Nephron progenitor cell (in vitro differentiated cells): ENCODE measurements at regions not wholly inside any gene's neighbourhood (a gene's known extent, or its start where the extent isn't known, plus 50 kb on each side); places are given as distances from the start of the nearest gene placed in this dataset.
A peak's percentile ranks its signal among the peaks of the same experiment; 100 is the strongest.

Source experiments
- DNase-seq: peaks from one replicate; pipeline ENCODE4 v3.0.0; 2021
- H3K27ac Mint-ChIP-seq: 2 replicates; pipeline ENCODE4 v1.8.0; 2021; ENCODE audit warnings: mild to moderate bottlenecking, moderate library complexity, mixed read lengths
- H3K27me3 Mint-ChIP-seq: 2 replicates; pipeline ENCODE4 v1.8.0; 2021; ENCODE audit warnings: mild to moderate bottlenecking, low read depth, mixed read lengths; ENCODE audit not compliant: poor library complexity
- H3K36me3 Mint-ChIP-seq: 2 replicates; pipeline ENCODE4 v1.8.0; 2021; ENCODE audit warnings: low read depth, mixed read lengths
- H3K4me1 Mint-ChIP-seq: 2 replicates; pipeline ENCODE4 v1.8.0; 2021; ENCODE audit warnings: mixed read lengths
- H3K4me3 Mint-ChIP-seq: 2 replicates; pipeline ENCODE4 v1.8.0; 2021; ENCODE audit warnings: mild to moderate bottlenecking, moderate library complexity, mixed read lengths
- H3K9me3 Mint-ChIP-seq: 2 replicates; pipeline ENCODE4 v1.8.0; 2021; ENCODE audit warnings: mild to moderate bottlenecking, moderate library complexity, mixed read lengths
- TF ChIP-seq, protein P1 (sequence below): fragments of 200-600 bp; sonication (generic); IDR thresholded peaks from 2 replicates; pipeline ENCODE4 v1.5.0; 2021; ENCODE audit warnings: antibody characterized with exemption

DNA sequence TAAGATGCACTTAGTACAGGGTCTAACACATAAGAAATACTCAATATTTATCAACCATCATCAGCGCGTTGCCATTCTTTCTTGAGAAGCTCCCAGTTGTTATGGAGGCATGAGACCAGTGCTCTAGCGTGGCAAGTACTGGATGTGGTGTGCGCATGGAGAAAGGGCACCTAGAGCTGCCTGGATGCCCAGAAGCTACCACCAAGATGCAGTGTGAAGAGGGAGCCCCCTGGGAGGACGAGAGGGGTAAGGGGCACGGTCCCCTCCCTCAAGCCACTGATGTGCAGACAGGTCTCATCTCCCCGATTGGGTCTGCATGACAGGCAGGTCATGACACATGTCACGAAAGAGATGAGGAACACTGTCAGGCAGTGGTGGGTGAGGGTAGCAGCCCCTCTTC lies 127.7 kb upstream of the CXCL14 start:
- TF ChIP-seq, protein P1, sequence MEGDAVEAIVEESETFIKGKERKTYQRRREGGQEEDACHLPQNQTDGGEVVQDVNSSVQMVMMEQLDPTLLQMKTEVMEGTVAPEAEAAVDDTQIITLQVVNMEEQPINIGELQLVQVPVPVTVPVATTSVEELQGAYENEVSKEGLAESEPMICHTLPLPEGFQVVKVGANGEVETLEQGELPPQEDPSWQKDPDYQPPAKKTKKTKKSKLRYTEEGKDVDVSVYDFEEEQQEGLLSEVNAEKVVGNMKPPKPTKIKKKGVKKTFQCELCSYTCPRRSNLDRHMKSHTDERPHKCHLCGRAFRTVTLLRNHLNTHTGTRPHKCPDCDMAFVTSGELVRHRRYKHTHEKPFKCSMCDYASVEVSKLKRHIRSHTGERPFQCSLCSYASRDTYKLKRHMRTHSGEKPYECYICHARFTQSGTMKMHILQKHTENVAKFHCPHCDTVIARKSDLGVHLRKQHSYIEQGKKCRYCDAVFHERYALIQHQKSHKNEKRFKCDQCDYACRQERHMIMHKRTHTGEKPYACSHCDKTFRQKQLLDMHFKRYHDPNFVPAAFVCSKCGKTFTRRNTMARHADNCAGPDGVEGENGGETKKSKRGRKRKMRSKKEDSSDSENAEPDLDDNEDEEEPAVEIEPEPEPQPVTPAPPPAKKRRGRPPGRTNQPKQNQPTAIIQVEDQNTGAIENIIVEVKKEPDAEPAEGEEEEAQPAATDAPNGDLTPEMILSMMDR, result no peak
- no peaks in the 10 kb centered on the region for H3K36me3 Mint-ChIP-seq
- H3K4me1 Mint-ChIP-seq, result peaks cover 41% of the 10 kb centered on the region
- no peak overlapping the region for H3K4me3 Mint-ChIP-seq
- peaks cover 2% of the 10 kb centered on the region for H3K27me3 Mint-ChIP-seq
- no peak for DNase-seq
- no peak overlapping the region for H3K27ac Mint-ChIP-seq
- H3K9me3 Mint-ChIP-seq, result no peaks in the 10 kb centered on the region

DNA sequence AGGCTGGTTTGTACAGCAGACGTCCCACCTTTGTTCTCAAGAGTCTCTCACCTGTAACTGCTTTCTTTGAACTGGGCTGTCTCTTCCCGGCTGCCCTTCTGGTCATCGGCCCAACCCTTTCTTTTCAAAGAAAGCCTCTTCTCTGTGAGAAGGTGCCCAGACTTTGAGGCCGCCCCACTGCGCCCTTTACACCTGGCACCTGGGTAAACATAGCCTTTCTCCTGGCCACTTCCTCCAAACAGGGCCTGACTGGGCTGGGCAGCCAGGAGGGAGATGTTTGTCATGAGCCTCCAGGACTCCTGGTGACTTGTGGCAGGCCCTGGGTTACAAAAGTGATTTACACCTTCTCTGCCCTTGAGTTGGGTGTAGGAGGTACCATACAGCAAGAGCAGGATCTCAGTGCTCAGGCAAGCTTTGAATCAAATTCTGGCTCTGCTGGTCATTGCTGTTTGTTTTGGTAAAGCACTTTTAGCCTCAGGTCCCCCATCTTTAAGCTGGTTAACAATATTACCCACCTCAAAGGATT lies 127.2 kb upstream of the CXCL14 start:
- Mint-ChIP-seq H3K36me3 (no peaks in the 10 kb centered on the region), H3K9me3 (no peaks in the 10 kb centered on the region), H3K27ac (no peak overlapping the region), H3K27me3 (peaks cover 2% of the 10 kb centered on the region), H3K4me1 (peaks cover 45% of the 10 kb centered on the region), H3K4me3 (no peak overlapping the region)
- TF ChIP-seq, protein P1, result no peak
- DNase-seq, result no peak

DNA sequence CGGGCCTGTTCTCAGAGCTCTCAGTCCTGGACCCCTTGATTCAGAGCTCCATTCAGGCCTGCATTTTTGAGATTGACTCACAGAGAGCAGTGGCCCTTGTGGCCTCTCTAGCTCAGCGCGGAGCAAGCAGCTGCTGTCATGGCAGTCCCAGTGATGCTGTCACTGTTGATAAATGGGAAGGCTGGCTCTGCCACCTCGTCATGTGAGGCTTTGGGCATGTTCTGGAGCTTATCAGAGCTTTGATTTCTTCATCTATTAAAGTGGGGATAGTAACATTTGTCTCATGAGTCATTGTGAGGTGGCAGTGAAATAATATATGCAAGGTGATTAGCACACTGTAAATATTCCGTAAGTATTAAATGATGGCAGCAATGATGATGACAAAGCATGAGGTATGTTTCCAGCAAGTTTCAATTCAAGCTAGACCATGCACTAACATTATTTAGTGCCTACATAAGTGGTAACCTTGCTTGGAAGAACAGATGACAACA lies 126.4 kb upstream of the CXCL14 start:
- H3K36me3 Mint-ChIP-seq, result no peaks in the 10 kb centered on the region
- DNase-seq, result no peak
- TF ChIP-seq, protein P1, result no peak
- no peaks in the 10 kb centered on the region for H3K9me3 Mint-ChIP-seq
- H3K4me1 Mint-ChIP-seq, result peaks cover 43% of the 10 kb centered on the region
- no peak overlapping the region for H3K4me3 Mint-ChIP-seq
- peaks cover 2% of the 10 kb centered on the region for H3K27me3 Mint-ChIP-seq
- peak overlapping the region; percentile 22 for H3K27ac Mint-ChIP-seq

DNA sequence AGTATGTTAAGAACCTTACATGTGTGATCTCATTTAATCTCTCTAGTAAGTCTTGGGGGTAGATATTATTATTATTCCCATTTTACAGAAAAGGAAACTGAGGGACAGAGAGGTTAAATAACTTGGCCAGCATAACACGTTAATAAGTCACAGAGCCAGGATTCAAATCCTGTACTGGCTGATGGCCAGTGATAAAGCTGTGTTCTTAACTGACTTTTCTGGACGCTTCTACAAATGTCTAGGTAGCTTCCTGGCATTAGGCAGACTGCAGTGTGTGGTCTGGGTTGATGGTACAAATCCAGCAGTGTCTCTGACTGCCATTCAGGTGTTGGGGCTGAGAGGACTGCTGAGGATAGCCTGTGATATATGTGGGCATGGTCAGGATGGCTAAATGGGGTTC lies 125.8 kb upstream of the CXCL14 start:
- Mint-ChIP-seq H3K27ac (no peak overlapping the region), H3K9me3 (no peaks in the 10 kb centered on the region)
- DNase-seq, result no peak

DNA sequence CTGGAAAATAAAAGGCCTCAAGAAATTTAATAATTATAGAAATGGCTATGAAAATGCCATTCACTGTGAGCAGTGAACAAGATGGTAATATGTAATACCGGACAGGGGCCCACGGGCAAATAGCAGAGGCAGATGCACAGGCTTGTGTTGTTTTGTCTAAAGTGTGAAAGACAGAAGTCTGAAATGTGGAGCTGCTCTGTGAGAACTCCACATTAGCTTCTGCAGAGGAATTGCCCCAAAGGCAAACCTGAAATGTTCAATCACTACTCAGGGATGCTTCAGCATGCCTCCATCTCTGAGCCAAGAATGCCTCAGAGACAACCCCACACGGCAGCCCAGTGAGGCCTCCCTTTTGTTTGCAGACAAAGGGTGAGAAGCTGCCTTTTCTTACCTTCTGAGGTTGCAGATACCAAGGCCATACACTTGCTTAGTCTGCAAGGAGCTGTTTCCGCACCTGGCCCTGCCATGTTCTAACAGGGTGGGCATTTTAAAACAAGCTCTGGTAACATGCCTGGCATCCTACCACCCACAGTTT lies 124.3 kb upstream of the CXCL14 start:
- Mint-ChIP-seq H3K4me3 (no peak overlapping the region), H3K4me1 (peaks cover 37% of the 10 kb centered on the region), H3K27ac (no peak overlapping the region), H3K9me3 (no peaks in the 10 kb centered on the region), H3K27me3 (peaks cover 2% of the 10 kb centered on the region), H3K36me3 (no peaks in the 10 kb centered on the region)
- TF ChIP-seq, protein P1, result no peak
- DNase-seq, result no peak

More for the DNA sequence above, 125.8 kb upstream of the CXCL14 start:
- TF ChIP-seq, protein P1, result no peak
- no peak overlapping the region for H3K4me3 Mint-ChIP-seq
- peaks cover 2% of the 10 kb centered on the region for H3K27me3 Mint-ChIP-seq
- no peaks in the 10 kb centered on the region for H3K36me3 Mint-ChIP-seq
- peaks cover 37% of the 10 kb centered on the region for H3K4me1 Mint-ChIP-seq

DNA sequence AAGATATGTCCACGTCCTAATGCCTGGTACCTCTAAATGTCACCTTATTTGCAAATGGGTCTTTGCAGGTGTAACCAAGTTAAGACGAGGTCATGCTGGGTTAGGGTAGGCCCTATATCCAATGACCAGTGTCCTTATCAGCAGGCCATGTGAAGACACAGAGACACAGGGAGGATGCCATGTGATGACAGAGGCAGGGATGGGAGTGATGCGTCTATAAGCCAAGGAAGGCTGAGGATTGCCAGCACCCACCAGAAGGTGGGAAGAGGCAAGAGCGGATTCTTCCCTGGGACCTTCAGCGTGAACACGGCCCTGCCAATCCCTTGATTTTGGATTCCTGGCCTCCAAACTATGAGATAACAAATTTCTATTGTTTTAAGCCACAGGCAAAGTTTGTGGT lies 123.4 kb upstream of the CXCL14 start:
- Mint-ChIP-seq H3K9me3 (no peaks in the 10 kb centered on the region), H3K4me1 (peaks cover 41% of the 10 kb centered on the region), H3K4me3 (no peak overlapping the region), H3K36me3 (no peaks in the 10 kb centered on the region), H3K27me3 (peaks cover 2% of the 10 kb centered on the region), H3K27ac (no peak overlapping the region)
- DNase-seq, result no peak
- TF ChIP-seq, protein P1, result no peak
